ENCODE measurements at regions not wholly inside any gene's neighbourhood (a gene's known extent, or its start where the extent isn't known, plus 50 kb on each side); places are given as distances from the start of the nearest gene placed in this dataset.

GRCh38 chr9:105158020-105158419 lies 86.4 kb upstream of the SLC44A1 start:
- no peak for TF ChIP-seq CTCF (IDR thresholded peaks at IDR 0.05; ENCODE audit: low read length)
- no peak for TF ChIP-seq EZH2 (IDR thresholded peaks at IDR 0.05; ENCODE audit: borderline replicate concordance, low read length)
